ENCODE measurements at regions not wholly inside any gene's neighbourhood (a gene's known extent, or its start where the extent isn't known, plus 50 kb on each side); places are given as distances from the start of the nearest gene placed in this dataset.
"Not testable (repeated sequence)": the region's sequence is repeated elsewhere in the genome, so short reads cannot be mapped to it uniquely, and the experiment has no call there.

DNA sequence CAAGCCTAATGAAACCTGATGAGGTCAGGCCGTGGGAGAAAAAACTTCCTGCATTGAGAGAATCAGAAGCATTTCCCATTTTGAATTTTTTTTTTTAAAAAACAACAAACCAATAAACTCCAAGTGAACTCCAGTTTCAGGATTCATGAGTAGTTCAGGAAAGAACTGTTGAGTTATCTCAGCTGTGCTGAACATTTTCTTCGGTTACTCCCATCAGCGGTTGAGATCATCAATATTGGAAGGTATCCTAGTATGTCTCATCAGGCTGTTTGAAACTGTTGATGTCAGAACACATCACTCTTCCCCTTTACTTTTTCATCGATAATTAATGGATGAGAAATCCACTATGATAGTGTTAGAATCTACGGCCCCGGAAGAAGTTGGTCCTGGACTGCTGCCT lies 82.4 kb upstream of the ADGRG2 start:
- Histone ChIP-seq H3K36me3 (no peaks in the 10 kb centered on the region), H3K4me3 (no peak overlapping the region), H3K27ac (no peak overlapping the region), H3K9me3 (no peaks in the 10 kb centered on the region), H3K4me1 (no peaks in the 10 kb centered on the region), H3K27me3 (no peaks in the 10 kb centered on the region)
- DNase-seq (ENCODE audit: low spot score): no peak
- TF ChIP-seq, protein P1, sequence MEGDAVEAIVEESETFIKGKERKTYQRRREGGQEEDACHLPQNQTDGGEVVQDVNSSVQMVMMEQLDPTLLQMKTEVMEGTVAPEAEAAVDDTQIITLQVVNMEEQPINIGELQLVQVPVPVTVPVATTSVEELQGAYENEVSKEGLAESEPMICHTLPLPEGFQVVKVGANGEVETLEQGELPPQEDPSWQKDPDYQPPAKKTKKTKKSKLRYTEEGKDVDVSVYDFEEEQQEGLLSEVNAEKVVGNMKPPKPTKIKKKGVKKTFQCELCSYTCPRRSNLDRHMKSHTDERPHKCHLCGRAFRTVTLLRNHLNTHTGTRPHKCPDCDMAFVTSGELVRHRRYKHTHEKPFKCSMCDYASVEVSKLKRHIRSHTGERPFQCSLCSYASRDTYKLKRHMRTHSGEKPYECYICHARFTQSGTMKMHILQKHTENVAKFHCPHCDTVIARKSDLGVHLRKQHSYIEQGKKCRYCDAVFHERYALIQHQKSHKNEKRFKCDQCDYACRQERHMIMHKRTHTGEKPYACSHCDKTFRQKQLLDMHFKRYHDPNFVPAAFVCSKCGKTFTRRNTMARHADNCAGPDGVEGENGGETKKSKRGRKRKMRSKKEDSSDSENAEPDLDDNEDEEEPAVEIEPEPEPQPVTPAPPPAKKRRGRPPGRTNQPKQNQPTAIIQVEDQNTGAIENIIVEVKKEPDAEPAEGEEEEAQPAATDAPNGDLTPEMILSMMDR (IDR thresholded peaks at IDR 0.05): no peak

DNA sequence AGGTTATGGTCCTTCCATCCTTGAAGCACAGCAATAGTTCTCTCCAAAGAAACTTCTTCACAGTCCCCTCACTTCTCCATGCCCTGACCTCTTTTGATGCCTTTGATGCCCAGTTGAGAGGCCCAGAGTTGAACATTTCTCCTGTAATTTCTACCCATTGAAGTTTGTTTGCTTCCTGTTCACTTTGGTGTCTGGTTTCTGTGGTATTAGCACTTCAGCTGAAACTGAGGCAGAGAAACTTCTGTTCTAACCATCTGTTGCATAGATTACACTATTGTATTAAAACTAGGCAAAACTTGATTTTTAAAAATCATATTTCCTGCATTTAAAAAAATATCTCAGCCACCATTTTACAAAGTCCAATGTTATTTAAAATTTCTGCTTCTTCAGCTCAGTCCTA lies 89.8 kb upstream of the ADGRG2 start:
- no peak for DNase-seq (ENCODE audit: low spot score)
- TF ChIP-seq, protein P1 (IDR thresholded peaks at IDR 0.05): no peak
- H3K4me3 ChIP-seq: no peak overlapping the region
- no peaks in the 10 kb centered on the region for H3K4me1 ChIP-seq
- no peaks in the 10 kb centered on the region for H3K36me3 ChIP-seq
- no peaks in the 10 kb centered on the region for H3K9me3 ChIP-seq
- H3K27ac ChIP-seq: no peak overlapping the region
- no peaks in the 10 kb centered on the region for H3K27me3 ChIP-seq

DNA sequence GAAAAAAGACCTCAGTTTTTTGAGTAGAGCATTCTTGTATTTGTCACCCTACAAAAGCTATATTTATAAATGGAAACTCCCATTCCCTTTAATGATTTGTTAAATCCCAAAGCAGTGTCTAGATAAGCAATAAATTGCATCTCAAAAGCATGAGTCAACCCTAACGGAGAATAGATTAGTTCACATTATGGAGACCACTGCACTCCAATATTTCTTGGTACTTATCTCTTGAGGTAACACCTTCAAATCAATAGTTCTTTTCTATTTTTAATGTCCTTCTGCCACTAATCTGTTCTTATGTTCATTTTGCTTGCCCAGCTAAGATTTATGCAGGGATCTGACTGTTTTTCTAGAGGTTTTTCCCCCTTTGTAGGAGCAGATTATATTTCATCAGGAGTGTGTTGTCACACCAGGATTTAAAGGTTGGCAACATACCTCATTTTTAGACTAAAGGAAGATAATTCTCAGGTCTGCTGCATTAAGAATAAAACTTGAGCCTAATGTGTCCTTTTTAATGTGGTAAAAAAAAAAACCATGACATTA lies 91.4 kb upstream of the ADGRG2 start:
- TF ChIP-seq, protein P1 (IDR thresholded peaks at IDR 0.05): no peak
- Histone ChIP-seq H3K27me3 (no peaks in the 10 kb centered on the region), H3K9me3 (no peaks in the 10 kb centered on the region), H3K4me1 (no peaks in the 10 kb centered on the region), H3K36me3 (no peaks in the 10 kb centered on the region), H3K4me3 (no peak overlapping the region), H3K27ac (no peak overlapping the region)
- DNase-seq (ENCODE audit: low spot score): no peak

DNA sequence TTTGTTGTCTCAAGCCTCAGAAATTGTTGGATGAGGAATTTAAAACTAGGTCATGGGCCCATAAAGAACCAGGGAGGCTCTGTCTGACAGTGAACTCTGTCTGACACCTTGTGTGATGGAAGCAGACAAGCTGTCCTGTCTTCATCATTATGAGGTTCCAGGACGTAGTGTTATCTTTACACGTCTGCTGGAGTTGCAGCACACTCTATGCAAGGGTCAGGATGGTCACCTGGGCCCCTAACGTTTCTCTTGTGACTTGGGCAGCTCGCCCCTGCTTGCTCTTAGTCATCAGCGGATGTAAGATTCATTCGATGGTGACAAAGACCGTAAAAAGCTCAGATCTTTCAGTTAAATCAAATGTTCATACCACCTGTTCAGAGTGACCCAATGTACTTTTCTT lies 92.0 kb upstream of the ADGRG2 start:
- TF ChIP-seq, protein P1 (IDR thresholded peaks at IDR 0.05): no peak
- Histone ChIP-seq H3K27me3 (no peaks in the 10 kb centered on the region), H3K36me3 (no peaks in the 10 kb centered on the region), H3K4me3 (no peak overlapping the region), H3K4me1 (no peaks in the 10 kb centered on the region), H3K27ac (no peak overlapping the region), H3K9me3 (no peaks in the 10 kb centered on the region)
- no peak for DNase-seq (ENCODE audit: low spot score)

DNA sequence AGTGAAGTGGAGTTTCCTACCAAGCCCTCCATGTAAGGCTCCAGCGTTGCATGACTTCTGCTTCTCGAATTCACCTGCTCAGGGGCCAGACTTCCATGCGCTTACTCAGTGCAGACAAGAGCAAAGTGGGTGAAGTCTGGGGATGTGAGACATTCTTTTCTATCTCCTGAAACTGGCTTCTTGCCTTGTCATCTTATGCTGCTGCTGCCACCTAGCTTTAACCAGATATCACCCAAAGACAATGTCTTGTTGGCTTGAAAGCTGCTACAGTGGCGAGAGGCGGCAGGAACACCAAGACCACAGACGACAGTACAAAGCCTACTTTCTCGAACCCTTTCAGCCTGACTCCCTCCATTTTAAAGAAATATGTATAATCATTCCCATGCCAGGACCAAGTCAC lies 103.6 kb upstream of the ADGRG2 start:
- Histone ChIP-seq H3K27ac (no peak overlapping the region), H3K4me3 (no peak overlapping the region), H3K27me3 (no peaks in the 10 kb centered on the region), H3K4me1 (no peaks in the 10 kb centered on the region), H3K36me3 (no peaks in the 10 kb centered on the region), H3K9me3 (peaks cover 0 to 7% of the 10 kb centered on the region in 2 donors)
- TF ChIP-seq, protein P1 (IDR thresholded peaks at IDR 0.05): peak in 1 of 2 donors; percentile 43
- DNase-seq (ENCODE audit: low spot score): no peak

DNA sequence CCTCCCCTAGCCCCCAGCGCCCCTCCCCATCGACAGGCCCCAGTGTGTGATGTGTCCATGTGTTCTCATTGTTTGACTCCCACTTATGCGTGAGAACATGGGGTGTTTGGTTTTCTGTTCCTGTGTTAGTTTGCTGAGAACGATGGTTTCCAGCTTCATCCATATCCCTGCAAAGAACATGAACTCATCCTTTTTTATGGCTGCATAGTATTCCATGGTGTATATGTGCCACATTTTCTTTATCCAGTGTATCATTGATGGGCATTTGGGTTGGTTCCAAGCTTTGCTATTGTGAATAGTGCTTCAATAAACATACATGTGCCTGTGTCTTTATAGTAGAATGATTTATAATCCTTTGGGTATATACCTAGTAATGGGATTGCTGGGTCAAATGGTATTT lies 107.6 kb upstream of the ADGRG2 start:
- not testable (repeated sequence) for H3K27me3 ChIP-seq; H3K4me3 ChIP-seq; DNase-seq (ENCODE audit: low spot score); H3K27ac ChIP-seq; H3K4me1 ChIP-seq; H3K9me3 ChIP-seq; H3K36me3 ChIP-seq

Data from right atrium auricular region (tissue), 2 donors.